Vagina (tissue), 2 donors: ENCODE measurements at regions not wholly inside any gene's neighbourhood (a gene's known extent, or its start where the extent isn't known, plus 50 kb on each side); places are given as distances from the start of the nearest gene placed in this dataset.

Experiments used
- DNase-seq, 2 donors: peaks; one replicate each; pipeline ENCODE4 v3.0.0-alpha.2; 2017; ENCODE audit errors: extremely low spot score in 2 of 2
- H3K27ac ChIP-seq: fragments of 200-600 bp; sonication (generic); one replicate; pipeline ENCODE4 v1.5.1; 2019
- H3K27me3 ChIP-seq: fragments of 200-600 bp; sonication (generic); one replicate; pipeline ENCODE4 v1.5.1; 2019
- H3K36me3 ChIP-seq, 2 donors: fragments of 200-600 bp; sonication (generic); one replicate each; pipeline ENCODE4 v1.5.1; 2017 to 2019
- H3K4me1 ChIP-seq: fragments of 200-600 bp; sonication (generic); one replicate; pipeline ENCODE4 v1.5.1; 2019
- H3K4me3 ChIP-seq, 2 donors: fragments of 200-600 bp; sonication (generic); 1 replicate in 1 of 2; 2 replicates in 1 of 2; pipeline ENCODE4 v1.5.1; 2016 to 2019
- H3K9me3 ChIP-seq: fragments of 200-600 bp; sonication (generic); one replicate; pipeline ENCODE4 v1.5.1; 2019
- POLR2A ChIP-seq, 2 donors: fragments of 450-650 bp; IDR thresholded peaks; one replicate each; pipeline ENCODE4 v1.6.1; 2017; ENCODE audit warnings: antibody characterized with exemption in 2 of 2, mild to moderate bottlenecking in 2 of 2, moderate library complexity in 2 of 2
- POLR2AphosphoS5 ChIP-seq, 2 donors: sonication (generic); formaldehyde crosslinking; IDR thresholded peaks; one replicate each; pipeline ENCODE4 v1.9.0; 2017; ENCODE audit warnings: antibody characterized with exemption in 2 of 2, mild to moderate bottlenecking in 2 of 2, low read depth in 1 of 2; ENCODE audit not compliant: insufficient read depth in 1 of 2
- intact Hi-C: fragments of 100-400 bp; cut with DNase I; formaldehyde crosslinking; loops from one replicate; pipeline ENCODE4 v1.15.1; 2023
- TF ChIP-seq, protein P1 (sequence below), 3 experiments: fragments of 450-650 bp in 2 of 3; fragments of 200-600 bp in 1 of 3; sonication (generic) in 1 of 3; IDR thresholded peaks; one replicate each; pipeline ENCODE4 v1.5.1; 2017 to 2019; ENCODE audit warnings: antibody characterized with exemption in 3 of 3, mild to moderate bottlenecking in 2 of 3, moderate library complexity in 2 of 3

DNA sequence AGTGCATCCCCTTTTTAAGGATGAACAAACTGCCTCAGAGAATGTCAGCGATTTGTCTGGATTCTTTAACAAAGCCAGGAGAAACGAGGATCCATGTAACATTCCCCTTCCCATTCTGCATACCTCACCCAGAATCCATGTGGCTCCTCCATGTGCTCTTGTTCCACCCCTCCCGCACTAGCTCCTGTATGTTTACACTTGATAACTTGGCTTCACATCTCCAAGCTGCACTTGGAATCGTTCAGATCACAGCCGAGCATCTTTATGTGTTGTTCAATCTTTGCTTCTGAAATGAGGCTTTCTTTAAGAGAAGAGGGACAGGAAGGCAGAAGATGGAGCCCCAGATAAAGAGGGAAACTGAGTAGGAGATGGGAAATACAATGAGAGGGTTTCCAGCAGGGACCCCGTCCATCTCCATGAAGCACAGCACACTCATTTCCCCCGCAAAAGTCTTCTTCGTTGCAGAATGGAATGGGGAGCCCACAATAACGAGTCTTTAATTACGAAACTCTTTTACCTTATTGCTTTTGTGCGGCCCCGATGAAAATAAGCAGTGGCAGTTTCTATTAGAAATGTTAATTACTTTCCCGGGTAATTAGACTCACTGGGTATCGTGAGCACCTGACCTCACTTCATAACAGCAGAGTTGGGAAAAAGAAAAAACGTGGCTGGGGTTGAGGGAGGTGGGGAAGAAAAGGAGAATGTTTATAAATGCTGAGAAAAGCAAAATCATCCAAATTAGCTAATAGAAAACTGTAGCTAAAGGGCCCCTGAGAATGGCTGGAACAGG lies 96.8 kb upstream of the ISX start:
- intact Hi-C loops, result no loop called here
- Histone ChIP-seq H3K4me1 (no peaks in the 10 kb centered on the region), H3K27ac (no peak overlapping the region), H3K36me3 (no peaks in the 10 kb centered on the region), H3K9me3 (no peaks in the 10 kb centered on the region), H3K4me3 (no peak overlapping the region), H3K27me3 (no peaks in the 10 kb centered on the region)
- no peak for DNase-seq
- no peak for TF ChIP-seq POLR2A (IDR thresholded peaks at IDR 0.05)
- TF ChIP-seq, protein P1, sequence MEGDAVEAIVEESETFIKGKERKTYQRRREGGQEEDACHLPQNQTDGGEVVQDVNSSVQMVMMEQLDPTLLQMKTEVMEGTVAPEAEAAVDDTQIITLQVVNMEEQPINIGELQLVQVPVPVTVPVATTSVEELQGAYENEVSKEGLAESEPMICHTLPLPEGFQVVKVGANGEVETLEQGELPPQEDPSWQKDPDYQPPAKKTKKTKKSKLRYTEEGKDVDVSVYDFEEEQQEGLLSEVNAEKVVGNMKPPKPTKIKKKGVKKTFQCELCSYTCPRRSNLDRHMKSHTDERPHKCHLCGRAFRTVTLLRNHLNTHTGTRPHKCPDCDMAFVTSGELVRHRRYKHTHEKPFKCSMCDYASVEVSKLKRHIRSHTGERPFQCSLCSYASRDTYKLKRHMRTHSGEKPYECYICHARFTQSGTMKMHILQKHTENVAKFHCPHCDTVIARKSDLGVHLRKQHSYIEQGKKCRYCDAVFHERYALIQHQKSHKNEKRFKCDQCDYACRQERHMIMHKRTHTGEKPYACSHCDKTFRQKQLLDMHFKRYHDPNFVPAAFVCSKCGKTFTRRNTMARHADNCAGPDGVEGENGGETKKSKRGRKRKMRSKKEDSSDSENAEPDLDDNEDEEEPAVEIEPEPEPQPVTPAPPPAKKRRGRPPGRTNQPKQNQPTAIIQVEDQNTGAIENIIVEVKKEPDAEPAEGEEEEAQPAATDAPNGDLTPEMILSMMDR (IDR thresholded peaks at IDR 0.05), result no peak
- no peak for TF ChIP-seq POLR2AphosphoS5 (IDR thresholded peaks at IDR 0.05; ENCODE audit: insufficient read depth in 1 of 2, low read depth in 1 of 2)

DNA sequence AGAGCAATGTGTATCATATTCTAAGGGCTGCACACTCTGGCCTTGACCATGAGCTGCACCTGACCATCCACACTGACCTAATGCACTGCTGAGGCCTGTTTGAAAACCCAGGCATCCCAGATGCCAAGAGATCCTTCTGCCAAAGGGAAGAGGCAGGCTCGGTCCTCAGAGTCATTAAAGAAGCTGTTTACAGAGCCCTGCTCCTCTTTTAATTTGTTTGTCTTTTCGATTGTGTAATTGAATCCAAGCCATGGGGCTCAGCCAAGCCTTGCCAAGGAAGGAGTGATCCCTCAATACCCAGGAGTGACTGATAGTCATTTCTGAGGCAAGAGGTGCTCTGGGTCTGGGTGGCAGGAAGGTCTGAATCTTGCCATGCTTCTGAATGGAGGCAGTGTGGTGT lies 94.5 kb upstream of the ISX start:
- no peaks in the 10 kb centered on the region for H3K9me3 ChIP-seq
- no peaks in the 10 kb centered on the region for H3K36me3 ChIP-seq
- no peak for DNase-seq
- no peaks in the 10 kb centered on the region for H3K4me1 ChIP-seq
- H3K27me3 ChIP-seq, result no peaks in the 10 kb centered on the region
- H3K27ac ChIP-seq, result no peak overlapping the region
- TF ChIP-seq, protein P1 (IDR thresholded peaks at IDR 0.05), result no peak
- no peak for TF ChIP-seq POLR2AphosphoS5 (IDR thresholded peaks at IDR 0.05; ENCODE audit: insufficient read depth in 1 of 2, low read depth in 1 of 2)
- TF ChIP-seq POLR2A (IDR thresholded peaks at IDR 0.05), result no peak
- intact Hi-C loops, result no loop called here
- H3K4me3 ChIP-seq, result no peak overlapping the region

DNA sequence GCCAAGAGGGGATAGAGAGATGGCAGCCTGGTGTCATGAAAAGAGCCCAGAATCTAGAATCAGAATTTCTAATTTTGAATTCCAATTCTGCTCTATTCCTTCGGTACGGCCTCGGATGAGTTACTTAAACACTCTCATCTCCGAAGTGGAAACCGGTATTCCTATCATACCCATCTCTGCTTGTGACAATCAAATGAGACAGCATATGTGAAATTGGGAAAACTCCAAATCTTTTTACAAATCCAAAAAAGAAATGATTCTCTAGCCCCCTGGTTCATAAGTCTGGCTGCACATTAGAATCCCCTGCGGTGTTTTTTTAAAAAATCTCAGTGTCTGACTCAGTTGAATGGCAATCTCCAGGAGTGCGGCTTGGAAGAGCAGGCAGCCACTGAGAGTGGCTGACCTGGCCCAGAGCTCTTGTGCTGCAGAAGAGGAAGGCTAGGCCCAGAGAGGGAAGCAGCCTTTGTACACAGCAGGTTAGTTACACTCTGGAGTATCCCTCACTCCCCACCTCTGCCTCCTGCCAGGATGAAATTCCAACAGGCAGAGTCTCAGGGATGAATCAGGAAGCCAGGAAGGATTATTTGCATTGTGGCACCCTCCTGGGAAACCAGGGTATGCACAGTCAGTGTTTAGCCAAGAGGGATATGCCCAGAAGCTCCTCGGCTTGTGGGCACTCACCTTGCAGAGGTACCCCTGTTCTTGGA lies 93.6 kb upstream of the ISX start:
- TF ChIP-seq, protein P1 (IDR thresholded peaks at IDR 0.05), result no peak
- no peak for TF ChIP-seq POLR2A (IDR thresholded peaks at IDR 0.05)
- TF ChIP-seq POLR2AphosphoS5 (IDR thresholded peaks at IDR 0.05; ENCODE audit: insufficient read depth in 1 of 2, low read depth in 1 of 2), result no peak
- Histone ChIP-seq H3K27me3 (no peaks in the 10 kb centered on the region), H3K36me3 (no peaks in the 10 kb centered on the region), H3K9me3 (no peaks in the 10 kb centered on the region), H3K27ac (no peak overlapping the region), H3K4me1 (no peaks in the 10 kb centered on the region), H3K4me3 (no peak overlapping the region)
- DNase-seq, result no peak
- intact Hi-C loops, result no loop called here

DNA sequence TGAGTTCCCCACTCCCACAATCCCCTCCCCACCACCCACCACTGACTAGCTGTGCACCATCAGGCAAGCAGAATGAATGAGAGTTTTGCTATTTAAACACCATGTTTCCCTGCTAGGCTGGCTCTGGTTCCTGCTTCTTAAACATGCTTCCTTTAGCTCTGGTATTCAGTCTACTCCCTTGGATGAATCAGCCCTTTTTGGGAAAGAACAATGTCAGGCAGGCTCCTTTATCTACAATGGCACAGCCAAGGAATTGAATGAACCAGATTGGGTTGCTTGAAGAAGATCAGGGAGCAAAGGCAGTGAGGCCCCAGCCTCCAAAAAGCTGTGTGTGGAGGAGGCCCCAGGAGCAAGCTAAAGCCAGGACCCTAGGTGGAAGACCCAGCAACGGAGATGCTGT lies 92.9 kb upstream of the ISX start:
- Histone ChIP-seq H3K4me3 (no peak overlapping the region), H3K36me3 (no peaks in the 10 kb centered on the region), H3K27me3 (no peaks in the 10 kb centered on the region), H3K9me3 (no peaks in the 10 kb centered on the region), H3K4me1 (no peaks in the 10 kb centered on the region), H3K27ac (no peak overlapping the region)
- TF ChIP-seq POLR2AphosphoS5 (IDR thresholded peaks at IDR 0.05; ENCODE audit: insufficient read depth in 1 of 2, low read depth in 1 of 2), result no peak
- TF ChIP-seq POLR2A (IDR thresholded peaks at IDR 0.05), result no peak
- TF ChIP-seq, protein P1 (IDR thresholded peaks at IDR 0.05), result no peak
- DNase-seq, result no peak
- intact Hi-C loops, result no loop called here

DNA sequence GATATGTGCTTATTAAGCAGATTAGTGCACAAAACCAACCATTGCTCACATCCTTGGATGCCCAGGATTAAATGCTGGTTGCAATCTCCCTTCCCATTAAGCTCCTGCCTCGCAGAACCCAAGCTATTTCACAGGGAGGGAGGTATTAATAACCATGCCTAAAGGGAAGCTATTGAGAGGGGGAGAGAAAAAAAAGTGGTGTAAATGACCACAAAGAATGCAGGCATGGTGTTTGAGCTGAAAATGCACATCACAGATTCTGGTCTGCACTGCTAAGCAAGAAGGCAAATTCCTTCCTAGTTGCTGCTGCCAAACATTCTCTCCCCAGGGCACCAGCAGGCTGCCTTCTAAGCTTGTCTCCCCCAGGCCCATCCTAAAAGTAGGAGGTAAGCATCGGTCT lies 92.0 kb upstream of the ISX start:
- intact Hi-C loops, result no loop called here
- Histone ChIP-seq H3K27ac (no peak overlapping the region), H3K4me3 (no peak overlapping the region), H3K36me3 (no peaks in the 10 kb centered on the region), H3K27me3 (no peaks in the 10 kb centered on the region), H3K9me3 (no peaks in the 10 kb centered on the region), H3K4me1 (no peaks in the 10 kb centered on the region)
- no peak for DNase-seq
- TF ChIP-seq, protein P1 (IDR thresholded peaks at IDR 0.05), result no peak
- no peak for TF ChIP-seq POLR2AphosphoS5 (IDR thresholded peaks at IDR 0.05; ENCODE audit: insufficient read depth in 1 of 2, low read depth in 1 of 2)
- no peak for TF ChIP-seq POLR2A (IDR thresholded peaks at IDR 0.05)
